Esophagus muscularis mucosa (tissue), 4 donors: ENCODE measurements at regions not wholly inside any gene's neighbourhood (a gene's known extent, or its start where the extent isn't known, plus 50 kb on each side); places are given as distances from the start of the nearest gene placed in this dataset.

ENCODE experiments used
- DNase-seq: peaks from one replicate; pipeline ENCODE4 v3.0.0-alpha.2; 2017; ENCODE audit errors: extremely low spot score
- H3K27ac ChIP-seq, 4 donors: fragments of 200-600 bp; sonication (generic); replicated peaks in 1 of 4; 1 replicate in 3 of 4; 2 replicates in 1 of 4; pipeline ENCODE4 v1.5.1; 2016 to 2019; ENCODE audit warnings: mild to moderate bottlenecking in 1 of 4
- H3K27me3 ChIP-seq, 4 donors: fragments of 200-600 bp; sonication (generic); one replicate each; pipeline versions ENCODE4 v1.5.1 to v1.6.0; 2016 to 2019
- H3K36me3 ChIP-seq, 4 donors: fragments of 200-600 bp; sonication (generic); one replicate each; pipeline ENCODE4 v1.5.1; 2016 to 2019
- H3K4me1 ChIP-seq, 4 donors: fragments of 200-600 bp; sonication (generic); one replicate each; pipeline ENCODE4 v1.5.1; 2016 to 2019
- H3K4me3 ChIP-seq, 4 donors: fragments of 200-600 bp; sonication (generic); 1 replicate in 2 of 4; 2 replicates in 2 of 4; pipeline ENCODE4 v1.5.1; 2016 to 2019; ENCODE audit warnings: mild to moderate bottlenecking in 4 of 4, moderate library complexity in 1 of 4
- H3K9me3 ChIP-seq, 4 donors: fragments of 200-600 bp; sonication (generic); 1 replicate in 3 of 4; 2 replicates in 1 of 4; pipeline ENCODE4 v1.5.1; 2016 to 2019
- CTCF ChIP-seq, 3 experiments: fragments of 200-600 bp in 2 of 3; fragments of 450-650 bp in 1 of 3; sonication (generic) in 2 of 3; IDR thresholded peaks; one replicate each; pipeline ENCODE4 v1.5.1; 2017 to 2019; ENCODE audit warnings: antibody characterized with exemption in 3 of 3, mild to moderate bottlenecking in 2 of 3, moderate library complexity in 1 of 3
- EP300 ChIP-seq: sonication (generic); formaldehyde crosslinking; IDR thresholded peaks from one replicate; pipeline ENCODE4 v1.6.1; 2017; ENCODE audit warnings: antibody characterized with exemption
- POLR2A ChIP-seq: fragments of 450-650 bp; IDR thresholded peaks from one replicate; pipeline ENCODE4 v1.6.1; 2017; ENCODE audit warnings: antibody characterized with exemption, moderate library complexity, mild to moderate bottlenecking, low read depth
- POLR2AphosphoS5 ChIP-seq, 2 donors: sonication (generic); formaldehyde crosslinking; IDR thresholded peaks; one replicate each; pipeline ENCODE4 v1.6.1; 2017; ENCODE audit warnings: antibody characterized with exemption in 2 of 2
- WGBS: methylation state at CpG from one replicate; pipeline ENCODE4 v1.1.5; 2018; 5-methylcytosine and 5-hydroxymethylcytosine counted together
- intact Hi-C: fragments of 100-400 bp; cut with DNase I; formaldehyde crosslinking; loops from one replicate; pipeline ENCODE4 v1.15.1; 2023

- no peak overlapping the region for H3K4me3 ChIP-seq
- peaks cover 0 to 5% (median 0%) of the 10 kb centered on the region in 4 donors for H3K27me3 ChIP-seq
- no peaks in the 10 kb centered on the region for H3K4me1 ChIP-seq
- no peaks in the 10 kb centered on the region for H3K36me3 ChIP-seq
- no peak for TF ChIP-seq POLR2A
- no peak for TF ChIP-seq EP300
- no peak for TF ChIP-seq POLR2AphosphoS5 (IDR thresholded peaks at IDR 0.05)
- no peak for TF ChIP-seq CTCF (IDR thresholded peaks at IDR 0.05)
- no peak for DNase-seq
- intact Hi-C loops, result loop anchor here (5.0 kb wide), 1 partner anchor 292 kb away; no protein-coding TSS in a partner anchor
- H3K27ac ChIP-seq, result no peak overlapping the region
- H3K9me3 ChIP-seq, result peaks cover 0 to 11% (median 5%) of the 10 kb centered on the region in 4 donors
- WGBS, result 60% methylated on average over 4 of the region's 4 CpGs
These were observed 468.2 kb upstream of the POU3F3 start for GRCh38 chr2:104385743-104386142.

GRCh38 chr2:104388296-104388695 lies 465.6 kb upstream of the POU3F3 start:
- Histone ChIP-seq H3K27me3 (peaks cover 0 to 3% (median 0%) of the 10 kb centered on the region in 4 donors), H3K4me1 (no peaks in the 10 kb centered on the region), H3K4me3 (no peak overlapping the region), H3K9me3 (peaks cover 0 to 11% (median 5%) of the 10 kb centered on the region in 4 donors), H3K27ac (no peak overlapping the region), H3K36me3 (no peaks in the 10 kb centered on the region)
- intact Hi-C loops, result loop anchor here (5.0 kb wide), 1 partner anchor 289 kb away; no protein-coding TSS in a partner anchor
- DNase-seq, result no peak
- TF ChIP-seq POLR2A, result no peak
- TF ChIP-seq POLR2AphosphoS5 (IDR thresholded peaks at IDR 0.05), result no peak
- TF ChIP-seq CTCF (IDR thresholded peaks at IDR 0.05), result no peak
- no peak for TF ChIP-seq EP300
- 59% methylated on average over 2 of the region's 2 CpGs for WGBS

GRCh38 chr2:104402825-104403224 lies 451.1 kb upstream of the POU3F3 start:
- 96% methylated on average over 3 of the region's 3 CpGs for WGBS

GRCh38 chr2:104404526-104404925 lies 449.4 kb upstream of the POU3F3 start:
- no peak for DNase-seq
- H3K9me3 ChIP-seq, result no peaks in the 10 kb centered on the region
- peaks cover 0 to 7% (median 0%) of the 10 kb centered on the region in 4 donors for H3K4me1 ChIP-seq
- 71% methylated on average over 6 of the region's 6 CpGs for WGBS
- intact Hi-C loops, result no loop called here
- H3K4me3 ChIP-seq, result no peak overlapping the region
- H3K27ac ChIP-seq, result no peak overlapping the region
- TF ChIP-seq CTCF (IDR thresholded peaks at IDR 0.05) (no peak), POLR2AphosphoS5 (IDR thresholded peaks at IDR 0.05) (no peak), POLR2A (no peak), EP300 (no peak)
- no peaks in the 10 kb centered on the region for H3K36me3 ChIP-seq
- H3K27me3 ChIP-seq, result peaks cover 0 to 8% (median 0%) of the 10 kb centered on the region in 4 donors

More at GRCh38 chr2:104402825-104403224, 451.1 kb upstream of the POU3F3 start:
- H3K4me3 ChIP-seq, result no peak overlapping the region
- TF ChIP-seq POLR2AphosphoS5 (IDR thresholded peaks at IDR 0.05), result no peak
- TF ChIP-seq EP300, result no peak
- no peak for TF ChIP-seq POLR2A
- no peak for TF ChIP-seq CTCF (IDR thresholded peaks at IDR 0.05)
- no peaks in the 10 kb centered on the region for H3K9me3 ChIP-seq
- no peak overlapping the region for H3K27ac ChIP-seq
- intact Hi-C loops, result no loop called here
- no peaks in the 10 kb centered on the region for H3K36me3 ChIP-seq
- peaks cover 0 to 7% (median 0%) of the 10 kb centered on the region in 4 donors for H3K4me1 ChIP-seq
- H3K27me3 ChIP-seq, result peaks cover 0 to 6% (median 0%) of the 10 kb centered on the region in 4 donors
- no peak for DNase-seq

- H3K27me3 ChIP-seq, result peaks cover 0 to 11% (median 0%) of the 10 kb centered on the region in 4 donors
- no peak overlapping the region for H3K27ac ChIP-seq
- no peak for DNase-seq
- no peak for TF ChIP-seq EP300
- TF ChIP-seq POLR2AphosphoS5 (IDR thresholded peaks at IDR 0.05), result no peak
- TF ChIP-seq POLR2A, result no peak
- TF ChIP-seq CTCF (IDR thresholded peaks at IDR 0.05), result no peak
- H3K36me3 ChIP-seq, result no peaks in the 10 kb centered on the region
- no peaks in the 10 kb centered on the region for H3K9me3 ChIP-seq
- no peak overlapping the region for H3K4me3 ChIP-seq
- WGBS, result 73% methylated on average over 8 of the region's 8 CpGs
- H3K4me1 ChIP-seq, result peaks cover 0 to 7% (median 0%) of the 10 kb centered on the region in 4 donors
- intact Hi-C loops, result no loop called here
These were observed 448.3 kb upstream of the POU3F3 start for GRCh38 chr2:104405623-104406022.
